NCI-H2196 treated with DMSO at 0.1 percent for 48 hours (cell line): ENCODE measurements at regions not wholly inside any gene's neighbourhood (a gene's known extent, or its start where the extent isn't known, plus 50 kb on each side); places are given as distances from the start of the nearest gene placed in this dataset.

Experiments
- DNase-seq: peaks from one replicate; lab custom pipeline; 2025; ENCODE audit not compliant: unreplicated experiment; lab: John Stamatoyannopoulos, UW

DNA sequence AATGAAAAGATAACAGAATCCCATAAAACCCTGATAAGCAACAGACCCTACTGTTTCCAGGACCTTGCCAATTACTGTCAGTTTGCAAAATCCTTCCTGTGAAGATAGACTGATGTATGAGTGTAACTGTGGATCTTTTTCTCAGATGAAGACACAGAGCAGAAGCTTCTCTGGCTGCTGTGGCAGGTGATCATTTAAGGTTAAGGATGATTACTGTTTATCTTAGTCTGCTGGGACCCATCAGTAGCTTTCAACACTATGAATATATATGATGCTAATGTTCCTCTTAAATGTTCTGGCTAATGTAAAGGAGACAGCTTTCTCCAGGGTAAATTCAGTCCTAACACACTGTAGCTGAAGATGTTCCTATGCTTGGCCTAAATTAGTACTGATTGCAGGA lies 56.0 kb upstream of the CTTNBP2 start:
- no peak for DNase-seq

- no peak for DNase-seq
Measured at GRCh38 chr7:117931314-117931713, 58.1 kb upstream of the CTTNBP2 start.

DNA sequence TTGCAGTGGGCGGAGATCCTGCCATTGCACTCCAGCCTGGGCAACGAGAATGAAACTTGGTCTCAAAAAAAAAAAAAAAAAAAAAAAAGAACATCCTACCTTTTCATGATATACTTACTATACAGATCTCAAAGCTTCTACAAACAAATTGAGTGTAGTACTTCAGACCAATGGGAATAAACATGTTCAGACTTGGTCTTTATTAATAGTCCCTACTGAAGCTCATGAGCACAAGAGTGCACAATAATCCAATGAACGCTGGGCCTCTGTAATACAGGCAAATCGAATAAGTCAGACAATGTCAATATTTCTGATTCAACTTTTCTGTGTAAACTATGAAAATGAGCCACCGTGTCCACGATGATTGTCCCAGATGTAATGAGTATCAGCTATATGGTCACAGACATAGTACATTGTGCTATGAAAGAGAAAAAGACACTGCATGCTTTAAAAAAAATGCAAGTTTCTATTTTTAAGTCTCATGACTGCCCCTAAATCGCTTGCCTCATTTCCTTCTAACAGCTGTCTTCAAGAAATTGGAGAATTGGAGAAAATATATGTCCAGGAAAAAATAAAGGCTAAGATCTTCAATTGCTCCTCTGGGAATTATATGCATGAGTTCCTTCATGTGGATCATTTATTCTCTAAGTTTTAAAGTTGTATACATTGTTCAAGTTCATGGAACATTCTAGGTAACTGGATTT lies 64.0 kb upstream of the CTTNBP2 start:
- DNase-seq = no peak

DNA sequence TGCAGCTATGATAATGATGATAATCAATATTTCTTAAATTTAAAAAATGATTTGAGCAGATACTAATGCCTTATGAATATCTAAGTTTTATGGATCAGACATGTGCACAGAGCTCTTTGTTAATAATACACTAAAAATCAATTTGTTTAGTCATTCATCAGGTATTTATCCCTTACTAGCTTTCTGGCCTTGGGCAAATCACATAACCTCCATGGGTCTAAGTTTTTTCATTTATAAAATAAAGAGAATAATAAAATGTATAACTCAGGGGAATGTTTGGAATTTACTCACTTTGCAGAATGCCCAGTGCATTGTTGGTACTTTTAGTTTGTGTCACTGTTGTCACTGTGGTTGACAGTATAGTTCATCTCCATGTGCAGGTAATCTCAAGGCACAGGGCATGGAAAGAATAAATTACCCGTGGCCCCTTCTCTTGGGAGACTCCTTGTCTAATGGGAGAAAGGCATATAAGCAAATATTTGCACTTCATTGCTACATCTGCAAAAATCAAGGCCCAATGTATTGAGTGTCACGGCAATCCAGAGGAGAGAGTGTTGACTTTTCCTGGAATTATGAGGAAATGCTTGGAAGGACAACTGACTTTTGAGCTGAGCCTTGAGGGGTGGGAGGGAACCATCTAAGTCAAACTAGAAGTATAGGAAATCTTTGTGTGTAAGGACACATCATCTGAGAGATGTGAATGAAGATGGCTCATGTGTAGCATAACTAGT lies 64.7 kb upstream of the CTTNBP2 start:
- DNase-seq = no peak

DNA sequence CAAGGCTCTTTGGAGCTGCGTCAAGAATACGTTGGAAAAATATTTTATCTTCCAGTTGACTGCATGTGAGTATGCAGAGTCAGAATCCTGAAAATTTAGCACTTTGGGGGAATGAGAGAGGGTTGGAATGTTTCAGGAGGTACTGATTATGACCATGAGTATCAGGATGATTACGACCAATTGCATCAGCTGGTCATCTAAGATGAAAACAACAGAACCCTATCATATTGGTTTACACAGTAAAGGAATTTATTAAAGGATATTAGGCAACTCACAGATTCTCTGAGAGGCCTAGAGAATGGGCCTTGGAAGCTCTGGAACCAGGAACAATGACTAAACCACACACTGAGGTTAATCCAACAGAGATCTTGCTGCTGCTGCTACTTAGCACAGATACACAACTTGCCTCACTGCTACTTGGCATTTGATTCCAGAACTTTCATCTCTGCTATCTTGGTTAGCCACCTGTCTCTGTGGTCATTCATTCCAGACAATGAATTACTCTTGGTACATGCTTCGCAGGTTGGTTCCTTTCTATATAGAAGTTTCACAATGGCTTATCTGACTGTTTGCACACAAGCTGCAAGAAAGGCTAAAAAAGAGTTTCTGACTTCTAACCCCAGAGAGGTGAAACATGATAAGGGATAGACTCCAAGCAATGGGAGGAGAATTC lies 68.0 kb upstream of the CTTNBP2 start:
- no peak for DNase-seq

DNA sequence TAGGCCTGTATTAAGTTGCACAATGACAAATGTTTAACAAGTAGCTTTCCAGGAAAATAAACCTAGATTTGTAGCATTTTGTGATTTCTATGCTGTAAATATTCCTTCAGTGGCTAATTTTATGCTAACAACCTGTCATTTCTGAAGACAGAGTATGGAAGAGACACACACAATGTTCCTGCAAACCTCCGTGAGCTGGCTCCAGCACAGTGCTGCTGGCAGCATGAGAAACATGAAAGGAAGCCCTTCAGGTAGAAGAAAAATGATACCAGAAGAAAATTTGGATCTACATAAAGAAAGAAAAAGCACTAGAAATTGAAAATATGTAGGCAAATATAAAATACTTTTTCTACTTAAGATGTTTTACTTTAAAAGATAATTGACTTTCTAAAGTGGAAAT lies 69.5 kb upstream of the CTTNBP2 start:
- no peak for DNase-seq

DNA sequence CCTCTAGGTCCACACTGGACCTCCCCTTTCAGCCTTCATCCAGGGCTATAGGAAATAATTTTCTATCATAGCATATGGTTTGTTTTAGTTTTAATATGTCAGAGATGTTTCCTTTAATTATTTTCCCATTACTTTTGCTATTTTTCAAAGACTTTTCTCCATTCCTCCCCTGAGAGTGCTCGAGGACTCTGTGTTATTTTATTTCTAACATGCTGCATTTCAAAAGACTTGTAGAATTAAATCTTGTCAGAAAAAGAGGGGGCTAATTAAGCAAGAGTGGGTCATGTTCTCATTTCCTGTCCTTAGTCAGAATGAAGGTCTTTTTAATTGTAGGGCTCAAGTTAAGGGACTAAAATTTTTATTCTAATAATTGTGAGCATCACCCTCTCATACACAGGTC lies 71.6 kb upstream of the CTTNBP2 start:
- no peak for DNase-seq

DNA sequence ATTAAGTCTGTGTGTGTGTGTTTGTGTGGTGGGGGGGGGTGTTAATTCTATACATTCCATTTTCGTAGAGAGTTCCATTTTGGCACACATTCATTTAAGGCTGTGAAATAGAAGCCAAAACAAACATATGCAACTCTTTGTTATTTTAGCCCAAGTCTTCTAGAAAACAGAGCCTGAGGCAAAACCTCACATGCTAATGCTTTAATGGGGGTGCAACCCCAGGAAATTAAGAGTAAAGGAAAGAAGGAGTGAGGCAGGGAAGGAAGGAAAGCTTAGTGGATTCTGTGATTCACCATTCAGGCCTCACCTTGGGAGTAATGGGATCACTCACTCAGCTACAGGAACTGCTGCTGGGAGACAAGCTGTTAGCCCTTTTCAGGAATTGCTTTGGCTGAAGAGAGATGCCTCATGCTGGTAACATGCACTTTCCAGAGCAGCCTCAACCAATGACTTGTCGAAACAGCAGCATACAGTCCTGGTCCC lies 73.0 kb upstream of the CTTNBP2 start:
- no peak for DNase-seq

- DNase-seq = no peak
Measured at GRCh38 chr7:117949232-117949631, 76.0 kb upstream of the CTTNBP2 start.

DNA sequence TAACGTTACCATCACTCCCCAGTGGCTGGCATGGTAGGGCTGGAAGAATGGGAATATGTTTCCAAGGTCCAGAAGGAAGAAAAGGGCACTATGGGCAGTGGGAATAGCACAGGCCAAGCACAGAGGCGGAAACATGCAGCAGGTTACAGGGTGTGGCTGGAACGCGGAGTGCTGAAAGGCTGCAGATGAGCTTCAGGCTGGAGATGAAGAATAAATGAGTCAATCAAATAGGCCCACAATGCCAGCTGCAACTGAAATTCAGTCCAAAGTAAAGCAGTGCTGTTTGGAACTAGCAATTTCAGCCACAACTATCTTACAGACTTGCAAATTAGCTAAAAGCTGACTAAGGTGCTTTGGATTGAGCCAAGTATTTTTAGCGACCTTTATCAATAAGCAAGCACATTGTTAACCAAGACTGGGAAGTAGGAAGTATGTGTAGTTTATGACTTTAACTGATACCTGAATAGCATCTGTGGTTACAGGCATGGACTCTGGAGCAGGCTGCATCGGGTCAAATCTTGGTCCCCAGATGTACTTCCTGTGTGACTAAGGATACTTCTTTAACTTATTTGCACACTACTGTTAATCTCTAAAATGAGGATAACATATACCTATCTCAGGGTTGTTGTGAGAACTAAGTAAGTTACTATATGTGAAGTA lies 77.5 kb upstream of the CTTNBP2 start:
- DNase-seq = no peak

DNA sequence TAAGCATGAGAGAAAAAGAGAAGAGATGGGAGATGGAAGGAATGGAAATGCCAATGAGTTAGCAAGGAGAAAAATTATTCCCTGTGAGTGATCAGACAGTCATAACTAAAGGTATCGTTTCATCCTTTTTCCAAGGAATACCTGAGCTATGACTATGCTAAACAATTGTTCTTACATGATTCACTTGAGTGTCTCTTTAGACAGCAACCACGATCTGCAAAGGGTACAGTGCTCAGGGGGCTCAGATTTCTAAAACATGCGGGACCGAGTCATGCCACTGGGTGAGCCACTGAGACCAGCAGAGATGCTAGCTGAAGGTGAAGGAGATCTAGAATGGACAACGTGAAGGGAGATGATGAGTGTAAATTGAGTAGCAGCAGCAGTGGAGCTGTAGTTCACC lies 78.0 kb upstream of the CTTNBP2 start:
- DNase-seq = no peak

GRCh38 chr7:117951691-117952280 lies 78.5 kb upstream of the CTTNBP2 start:
- no peak for DNase-seq

- no peak for DNase-seq
Measured at GRCh38 chr7:117955046-117955445, 81.8 kb upstream of the CTTNBP2 start.

- DNase-seq = no peak
Measured at GRCh38 chr7:117960351-117960750, 87.1 kb upstream of the CTTNBP2 start.

DNA sequence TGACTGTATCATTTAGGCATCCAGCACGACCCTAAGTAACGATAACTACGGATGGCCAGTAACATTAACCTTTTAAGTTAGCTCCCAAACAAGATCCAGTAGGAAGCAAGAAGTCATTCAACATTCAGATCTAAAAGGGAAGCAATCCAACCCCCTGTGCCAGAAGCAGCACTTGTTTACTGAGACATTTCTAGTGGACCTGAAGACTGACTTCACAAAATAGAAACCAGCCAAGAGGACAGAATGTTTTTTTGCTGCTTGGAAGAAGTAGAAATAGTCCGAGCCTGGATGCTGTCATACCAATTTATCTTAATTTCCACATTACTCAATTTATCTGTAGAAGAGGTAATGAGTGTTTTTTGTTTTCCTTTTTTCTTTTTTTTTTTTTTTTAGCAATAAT lies 88.0 kb upstream of the CTTNBP2 start:
- no peak for DNase-seq

GRCh38 chr7:117962366-117962994 lies 89.2 kb upstream of the CTTNBP2 start:
- DNase-seq = no peak

GRCh38 chr7:117963264-117964197 lies 90.3 kb upstream of the CTTNBP2 start:
- no peak for DNase-seq

DNA sequence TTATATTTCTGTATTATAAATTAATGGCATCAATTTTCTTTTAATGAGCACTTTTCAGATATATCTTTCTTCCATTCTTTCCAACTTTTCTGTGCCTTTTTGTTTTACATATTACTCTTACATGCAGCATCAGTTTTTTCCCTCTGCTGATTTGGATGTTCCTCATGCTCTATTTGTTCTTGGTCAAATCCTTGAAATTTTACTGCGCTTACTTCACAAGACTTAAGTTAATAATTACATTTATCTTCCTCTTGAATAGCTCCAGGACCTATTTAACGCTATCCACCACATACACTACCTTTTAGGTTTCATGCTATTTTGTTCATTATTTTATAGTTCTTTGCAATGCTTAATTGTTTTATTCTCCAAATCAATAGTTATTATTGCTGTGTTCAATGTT lies 97.6 kb upstream of the CTTNBP2 start:
- DNase-seq = no peak

DNA sequence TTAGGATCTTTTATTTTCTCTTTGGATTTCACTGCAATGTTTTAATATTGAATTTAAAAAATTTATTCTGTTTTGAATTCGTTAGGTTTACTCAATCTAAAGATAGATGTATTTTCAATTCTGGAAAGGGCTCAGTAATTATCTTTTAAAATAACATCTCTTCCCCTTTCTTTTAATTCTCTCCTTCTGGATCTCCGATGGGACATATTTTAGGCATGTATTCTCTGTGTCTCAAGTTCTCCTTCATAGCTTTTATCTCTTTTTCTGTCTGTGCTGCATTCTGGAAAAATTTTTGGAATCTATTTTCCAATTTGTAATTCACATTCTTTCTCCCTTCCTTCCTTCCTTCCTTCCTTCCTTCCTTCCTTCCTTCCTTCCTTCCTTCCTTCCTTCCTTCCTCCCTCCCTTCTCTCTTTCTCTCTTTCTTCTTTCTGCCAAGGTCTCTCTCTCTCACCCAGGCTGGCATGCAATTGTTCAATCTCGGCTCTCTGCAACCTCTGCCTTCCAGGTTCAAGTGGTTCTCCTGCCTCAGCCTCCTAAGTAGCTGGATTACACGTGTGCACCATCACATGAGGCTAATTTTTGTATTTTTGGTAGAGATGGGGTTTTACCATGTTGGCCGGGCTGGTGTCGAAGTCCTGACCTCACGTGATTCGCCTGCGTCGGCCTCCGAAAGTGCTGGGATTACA lies 98.5 kb upstream of the CTTNBP2 start:
- DNase-seq = no peak
